Tibial nerve (tissue), 3 donors: ENCODE measurements at regions not wholly inside any gene's neighbourhood (a gene's known extent, or its start where the extent isn't known, plus 50 kb on each side); places are given as distances from the start of the nearest gene placed in this dataset.

Experiments
- POLR2A ChIP-seq, 2 donors: fragments of 450-650 bp; IDR thresholded peaks; one replicate each; pipeline ENCODE4 v1.6.1; 2017; ENCODE audit warnings: antibody characterized with exemption in 2 of 2, mild to moderate bottlenecking in 2 of 2, moderate library complexity in 2 of 2
- TF ChIP-seq, protein P1 (sequence below), 5 experiments: fragments of 200-600 bp in 3 of 5; fragments of 450-650 bp in 2 of 5; sonication (generic) in 3 of 5; IDR thresholded peaks; one replicate each; pipeline ENCODE4 v1.5.1; 2016 to 2019; ENCODE audit warnings: antibody characterized with exemption in 5 of 5, mild to moderate bottlenecking in 3 of 5, moderate library complexity in 2 of 5

DNA sequence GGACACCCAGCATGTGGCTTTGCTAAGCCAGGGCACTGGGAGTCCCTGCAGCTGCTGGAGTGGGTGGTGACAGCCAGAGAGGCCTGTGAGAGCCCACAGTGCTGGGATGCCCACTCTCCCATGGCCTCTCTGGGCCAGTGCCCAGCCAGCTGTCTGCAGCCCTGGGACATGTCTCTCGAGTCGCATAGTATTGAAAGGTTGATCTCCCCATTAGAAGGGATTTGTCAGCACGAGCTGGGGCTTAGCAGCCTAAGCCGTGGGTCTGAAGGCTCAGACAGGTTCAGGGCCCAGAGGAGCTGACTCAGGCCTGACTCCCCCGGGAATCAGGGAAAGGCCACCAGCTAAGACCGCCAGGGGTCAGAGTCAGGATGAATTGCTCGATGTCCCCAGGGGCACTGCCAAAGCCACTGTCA is 53.5 kb downstream of the FOXD2 start:
- TF ChIP-seq POLR2A (IDR thresholded peaks at IDR 0.05), result no peak
- TF ChIP-seq, protein P1, sequence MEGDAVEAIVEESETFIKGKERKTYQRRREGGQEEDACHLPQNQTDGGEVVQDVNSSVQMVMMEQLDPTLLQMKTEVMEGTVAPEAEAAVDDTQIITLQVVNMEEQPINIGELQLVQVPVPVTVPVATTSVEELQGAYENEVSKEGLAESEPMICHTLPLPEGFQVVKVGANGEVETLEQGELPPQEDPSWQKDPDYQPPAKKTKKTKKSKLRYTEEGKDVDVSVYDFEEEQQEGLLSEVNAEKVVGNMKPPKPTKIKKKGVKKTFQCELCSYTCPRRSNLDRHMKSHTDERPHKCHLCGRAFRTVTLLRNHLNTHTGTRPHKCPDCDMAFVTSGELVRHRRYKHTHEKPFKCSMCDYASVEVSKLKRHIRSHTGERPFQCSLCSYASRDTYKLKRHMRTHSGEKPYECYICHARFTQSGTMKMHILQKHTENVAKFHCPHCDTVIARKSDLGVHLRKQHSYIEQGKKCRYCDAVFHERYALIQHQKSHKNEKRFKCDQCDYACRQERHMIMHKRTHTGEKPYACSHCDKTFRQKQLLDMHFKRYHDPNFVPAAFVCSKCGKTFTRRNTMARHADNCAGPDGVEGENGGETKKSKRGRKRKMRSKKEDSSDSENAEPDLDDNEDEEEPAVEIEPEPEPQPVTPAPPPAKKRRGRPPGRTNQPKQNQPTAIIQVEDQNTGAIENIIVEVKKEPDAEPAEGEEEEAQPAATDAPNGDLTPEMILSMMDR (IDR thresholded peaks at IDR 0.05), result no peak
